Astrocyte of the spinal cord (primary cell): ENCODE measurements at regions not wholly inside any gene's neighbourhood (a gene's known extent, or its start where the extent isn't known, plus 50 kb on each side); places are given as distances from the start of the nearest gene placed in this dataset.
A peak's percentile ranks its signal among the peaks of the same experiment; 100 is the strongest.

Source experiments
- DNase-seq: peaks from one replicate; pipeline ENCODE4 v3.0.0; 2011; ENCODE audit warnings: low read depth, low spot score
- H3K4me3 ChIP-seq: 2 replicates; pipeline ENCODE4 v1.5.1; 2011; ENCODE audit warnings: low read depth, mild to moderate bottlenecking, low read length, moderate library complexity
- in situ Hi-C: cut with HindIII; loops from 2 replicates; pipeline ENCODE4 v1.10.0; 2017; ENCODE audit warnings: low sequenced_read_pairs
- TF ChIP-seq, protein P1 (sequence below): IDR thresholded peaks from 2 replicates; pipeline ENCODE4 v1.5.1; 2012; ENCODE audit warnings: low read depth, mild to moderate bottlenecking, low read length, inconsistent platforms

DNA sequence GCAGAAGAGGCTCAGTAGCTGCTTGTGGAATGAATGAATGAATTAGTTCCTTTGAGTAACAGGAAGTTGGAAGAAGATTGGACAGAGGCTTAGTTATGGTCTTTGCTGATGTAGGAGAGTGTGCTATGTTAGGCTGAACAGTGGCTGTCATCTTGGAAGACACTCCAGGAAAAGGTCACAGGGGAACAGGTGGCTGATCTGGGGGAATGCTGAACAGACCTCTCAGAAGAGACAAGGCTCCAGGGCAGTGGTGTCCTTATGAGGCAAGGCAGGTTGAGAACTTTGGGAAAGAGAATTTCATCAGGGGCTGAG lies 62.3 kb downstream of the UTRN start:
- H3K4me3 ChIP-seq = no peak overlapping the region
- in situ Hi-C loops = no loop called here
- no peak for DNase-seq
- TF ChIP-seq, protein P1, sequence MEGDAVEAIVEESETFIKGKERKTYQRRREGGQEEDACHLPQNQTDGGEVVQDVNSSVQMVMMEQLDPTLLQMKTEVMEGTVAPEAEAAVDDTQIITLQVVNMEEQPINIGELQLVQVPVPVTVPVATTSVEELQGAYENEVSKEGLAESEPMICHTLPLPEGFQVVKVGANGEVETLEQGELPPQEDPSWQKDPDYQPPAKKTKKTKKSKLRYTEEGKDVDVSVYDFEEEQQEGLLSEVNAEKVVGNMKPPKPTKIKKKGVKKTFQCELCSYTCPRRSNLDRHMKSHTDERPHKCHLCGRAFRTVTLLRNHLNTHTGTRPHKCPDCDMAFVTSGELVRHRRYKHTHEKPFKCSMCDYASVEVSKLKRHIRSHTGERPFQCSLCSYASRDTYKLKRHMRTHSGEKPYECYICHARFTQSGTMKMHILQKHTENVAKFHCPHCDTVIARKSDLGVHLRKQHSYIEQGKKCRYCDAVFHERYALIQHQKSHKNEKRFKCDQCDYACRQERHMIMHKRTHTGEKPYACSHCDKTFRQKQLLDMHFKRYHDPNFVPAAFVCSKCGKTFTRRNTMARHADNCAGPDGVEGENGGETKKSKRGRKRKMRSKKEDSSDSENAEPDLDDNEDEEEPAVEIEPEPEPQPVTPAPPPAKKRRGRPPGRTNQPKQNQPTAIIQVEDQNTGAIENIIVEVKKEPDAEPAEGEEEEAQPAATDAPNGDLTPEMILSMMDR = no peak

DNA sequence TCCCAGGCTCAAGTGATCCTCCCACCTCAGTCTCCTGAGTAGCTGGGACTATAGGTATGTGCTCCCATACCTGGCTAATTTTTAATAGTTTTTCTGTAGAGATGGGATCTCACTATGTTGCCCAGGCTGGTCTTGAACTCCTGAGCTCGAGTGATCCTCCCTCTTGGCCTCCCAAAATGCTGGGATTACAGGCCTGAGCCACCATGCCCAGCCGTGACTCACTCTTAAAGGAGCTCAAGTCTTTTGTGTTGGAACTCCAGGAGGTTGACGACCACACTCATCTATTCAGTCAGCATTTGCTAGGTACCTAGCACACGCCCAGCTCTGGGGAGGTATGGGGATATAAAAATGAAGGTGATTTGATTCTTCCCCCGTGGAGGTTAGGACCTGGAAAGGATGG lies 62.8 kb downstream of the UTRN start:
- no peak overlapping the region for H3K4me3 ChIP-seq
- no peak for DNase-seq
- TF ChIP-seq, protein P1 = no peak
- in situ Hi-C loops = no loop called here

DNA sequence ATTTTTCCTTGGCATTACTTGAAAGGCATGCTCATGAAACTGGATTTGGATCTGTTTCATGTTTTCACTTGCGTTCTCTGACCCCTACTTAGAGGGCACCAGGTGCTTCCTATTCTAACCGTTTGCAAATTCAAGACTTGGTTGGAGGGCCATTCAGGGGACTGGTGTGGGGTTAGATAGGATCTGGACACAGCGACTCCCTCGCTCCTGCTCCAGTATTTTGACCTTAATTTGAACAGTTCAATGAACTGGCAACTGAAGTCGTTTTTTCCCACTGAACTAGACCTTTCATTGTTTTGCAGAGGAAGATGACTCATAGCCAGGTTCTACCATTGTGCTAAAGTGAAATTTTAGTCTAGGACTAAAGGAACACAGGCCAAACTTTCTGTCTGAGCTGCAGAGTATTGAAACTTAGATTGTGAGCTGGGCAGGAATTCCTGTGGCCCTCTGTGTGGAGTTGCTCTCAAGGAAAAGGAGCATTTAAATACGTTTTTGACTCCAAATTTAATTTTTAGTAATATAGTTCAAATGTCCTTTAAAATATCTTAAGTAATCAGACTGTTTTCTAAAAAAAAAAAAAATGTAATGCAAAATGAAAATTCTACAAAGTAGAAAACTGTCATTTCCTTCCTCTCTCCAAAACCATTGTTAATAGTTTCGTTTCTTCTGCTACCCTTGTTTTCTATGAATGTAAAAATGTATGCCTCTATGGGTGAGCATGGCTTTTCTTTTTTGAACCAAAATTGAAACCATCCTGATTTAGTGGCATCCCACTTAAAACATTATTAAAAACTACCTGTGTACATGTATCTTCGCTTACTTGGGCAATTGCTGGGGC lies 64.8 kb downstream of the UTRN start:
- H3K4me3 ChIP-seq = no peak overlapping the region
- TF ChIP-seq, protein P1 = no peak
- DNase-seq = peak; percentile 84
- in situ Hi-C loops = no loop called here

DNA sequence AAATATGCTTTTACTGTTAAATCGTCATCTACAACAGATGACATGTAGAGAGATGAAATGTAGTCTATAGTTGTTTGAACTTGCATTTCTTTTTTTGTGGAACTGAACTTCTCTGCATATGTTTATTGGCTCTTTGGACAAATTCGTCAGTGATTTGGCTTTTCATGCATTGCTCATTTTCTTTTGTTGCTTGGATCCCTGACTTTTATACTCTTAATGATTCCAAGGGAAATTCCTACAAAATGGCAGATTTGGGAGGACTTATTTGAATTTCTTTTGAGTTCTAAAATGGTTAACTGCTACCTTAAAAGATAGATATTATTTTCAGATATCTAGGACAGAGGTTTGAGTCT lies 65.4 kb downstream of the UTRN start:
- no peak overlapping the region for H3K4me3 ChIP-seq
- in situ Hi-C loops = no loop called here
- TF ChIP-seq, protein P1 = no peak
- DNase-seq = no peak

DNA sequence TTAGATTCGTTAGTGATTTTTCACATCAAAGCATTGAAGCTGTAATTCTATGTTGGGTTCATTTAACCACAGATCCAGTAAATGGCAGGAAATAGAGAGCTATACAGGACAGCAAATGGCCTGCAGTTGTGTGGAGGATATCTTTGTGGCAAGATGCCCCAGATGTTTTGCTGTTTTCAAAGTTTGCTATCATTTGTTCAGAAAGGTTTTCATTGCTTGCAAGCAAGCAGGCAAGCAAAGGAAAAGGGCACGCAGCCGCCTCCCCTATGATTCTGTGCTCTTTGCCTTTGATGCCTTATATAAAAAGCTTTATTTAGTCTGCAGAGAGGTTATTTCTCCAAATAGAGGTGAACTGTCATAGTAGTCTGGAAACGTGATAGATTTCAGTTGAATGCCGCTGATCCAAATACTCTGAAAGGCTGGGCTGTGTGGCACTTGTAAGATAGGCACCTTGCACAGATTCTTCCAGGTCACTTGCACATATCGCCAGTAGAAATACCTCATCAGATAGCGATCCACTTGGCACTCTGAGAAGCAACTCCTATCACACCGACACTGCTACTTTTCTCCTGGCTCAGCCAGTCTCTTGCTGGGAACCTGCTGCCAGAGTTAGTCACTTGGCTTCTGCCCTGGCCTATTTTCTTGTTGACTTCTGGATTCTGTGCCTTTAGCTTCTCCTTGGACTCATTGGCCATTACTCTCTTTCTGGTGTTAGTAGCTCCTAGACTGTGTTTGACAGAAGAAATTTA lies 66.4 kb downstream of the UTRN start:
- in situ Hi-C loops = no loop called here
- TF ChIP-seq, protein P1 = no peak
- DNase-seq = peak; percentile 24
- H3K4me3 ChIP-seq = no peak overlapping the region

DNA sequence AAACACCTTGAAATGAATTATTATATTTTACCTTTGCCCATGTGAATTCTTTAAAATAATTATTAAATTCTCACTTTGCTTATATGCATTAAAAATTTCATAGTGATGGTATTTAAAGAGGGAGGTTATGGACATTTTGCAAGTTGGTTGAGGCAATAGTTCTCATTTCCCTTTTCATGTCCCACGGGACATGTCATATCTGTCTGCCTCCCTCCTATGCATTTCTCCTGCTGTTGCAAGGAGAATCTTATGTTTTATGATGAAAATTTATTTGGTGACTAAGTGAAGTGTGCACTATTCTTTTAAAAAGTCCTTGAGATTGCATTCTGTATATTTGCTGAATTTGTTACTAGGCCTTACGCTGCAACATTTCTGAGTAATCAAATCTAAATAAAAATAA lies 67.2 kb downstream of the UTRN start:
- no peak for DNase-seq
- TF ChIP-seq, protein P1 = no peak
- in situ Hi-C loops = no loop called here
- H3K4me3 ChIP-seq = no peak overlapping the region
